Prostate gland (tissue), 2 donors: ENCODE measurements at regions not wholly inside any gene's neighbourhood (a gene's known extent, or its start where the extent isn't known, plus 50 kb on each side); places are given as distances from the start of the nearest gene placed in this dataset.

Experiments used
- CTCF ChIP-seq, 4 experiments: fragments of 200-600 bp in 2 of 4; fragments of 450-650 bp in 2 of 4; sonication (generic) in 2 of 4; IDR thresholded peaks; 1 replicate in 3 of 4; 2 replicates in 1 of 4; pipeline ENCODE4 v1.5.1; 2016 to 2019; ENCODE audit warnings: antibody characterized with exemption in 4 of 4, mild to moderate bottlenecking in 2 of 4, moderate library complexity in 2 of 4
- POLR2A ChIP-seq: fragments of 450-650 bp; IDR thresholded peaks from one replicate; pipeline ENCODE4 v1.6.1; 2016; ENCODE audit warnings: antibody characterized with exemption, mild to moderate bottlenecking

GRCh38 chr10:6944436-6944835 lies 364.4 kb upstream of the PRKCQ start:
- TF ChIP-seq CTCF (IDR thresholded peaks at IDR 0.05) (no peak), POLR2A (no peak)
